Heart right ventricle (tissue), 16 donors: ENCODE measurements at regions not wholly inside any gene's neighbourhood (a gene's known extent, or its start where the extent isn't known, plus 50 kb on each side); places are given as distances from the start of the nearest gene placed in this dataset.

Experiments used
- ATAC-seq, 8 donors: fragments of 200-7000 bp; cut with Tn5 transposase; one replicate each; pipeline ENCODE4 v1.9.1; 2020; ENCODE audit warnings: mild to moderate bottlenecking in 8 of 8, moderate library complexity in 8 of 8, moderate number of reproducible peaks in 1 of 8
- DNase-seq, 2 donors: peaks; one replicate each; pipeline ENCODE4 v3.0.0-alpha.2; 2020
- H3K27ac ChIP-seq, 10 donors: fragments of 200-600 bp; sonication (generic) in 2 of 10; one replicate each; pipeline versions ENCODE4 v1.5.0 to v1.8.0; 2020 to 2022; ENCODE audit warnings: mild to moderate bottlenecking in 3 of 10
- H3K27me3 ChIP-seq, 7 donors: fragments of 200-600 bp; one replicate each; pipeline ENCODE4 v1.8.0; 2021 to 2022; ENCODE audit warnings: mild to moderate bottlenecking in 2 of 7
- H3K36me3 ChIP-seq, 9 donors: fragments of 200-600 bp; sonication (generic) in 1 of 9; one replicate each; pipeline versions ENCODE4 v1.5.0 to v1.8.0; 2020 to 2022; ENCODE audit warnings: mild to moderate bottlenecking in 2 of 9
- H3K4me1 ChIP-seq, 9 donors: fragments of 200-600 bp; sonication (generic) in 1 of 9; one replicate each; pipeline versions ENCODE4 v1.5.0 to v1.8.0; 2020 to 2022; ENCODE audit warnings: mild to moderate bottlenecking in 4 of 9
- H3K4me3 ChIP-seq, 10 donors: fragments of 200-600 bp; sonication (generic) in 2 of 10; one replicate each; pipeline versions ENCODE4 v1.5.0 to v1.8.0; 2020 to 2022; ENCODE audit warnings: mild to moderate bottlenecking in 7 of 10, moderate library complexity in 2 of 10
- H3K9me3 ChIP-seq, 11 donors: fragments of 200-600 bp in 10 of 11; sonication (generic) in 2 of 11; one replicate each; pipeline versions ENCODE4 v1.5.0 to v1.8.0; 2013 to 2022; ENCODE audit warnings: mild to moderate bottlenecking in 2 of 11, control low read depth in 1 of 11, moderate library complexity in 1 of 11
- WGBS, 2 donors: extraction: QIAGEN DNeasy Blood & Tissue Kit; methylation state at CpG; one replicate each; pipeline ENCODE4 v1.1.7; 2013; ENCODE audit warnings: inconsistent platforms in 1 of 2; 5-methylcytosine and 5-hydroxymethylcytosine counted together
- intact Hi-C, 10 donors: fragments of 100-400 bp; cut with DNase I; formaldehyde crosslinking; loops; one replicate each; pipeline versions ENCODE4 v1.11.1 to v1.14.2; 2022
- TF ChIP-seq, protein P1 (sequence below), 9 donors: fragments of 200-600 bp; sonication (generic) in 2 of 9; IDR thresholded peaks; one replicate each; pipeline versions ENCODE4 v1.5.0 to v1.8.0; 2021 to 2022; ENCODE audit warnings: antibody characterized with exemption in 9 of 9, mild to moderate bottlenecking in 5 of 9, moderate library complexity in 1 of 9
- donor health status: Arrhythmogenic right ventricular cardiomyopathy.
- donor health status: ischemic (EF 13 %, LVEDD 7.1; RV severe dilation, severe dysfunction).
- donor health status: healthy with polysubstance abuse.
- donor health status: DM: no; HTN: yes; CAD: no.
- donor health status: DM: no; HTN: no; CAD: no.
- donor health status: ischemic (EF 25% LVEDD 6.9; RV normal size, moderate dysfunction).
- donor health status: ischemic (EF 25% LVEDD 5.7; RV mildly dilated, moderate dysfunction).
- donor health status: healthy.
- donor health status: DM: yes; HTN: yes; CAD: no.
- donor health status: Ischemic cardiomyopathy.
- donor health status: ischemic (EF 35%, LVEDD 5.7; RV mildly dilated, moderate dysfunction).
- donor health status: nonischemic (EF 11% LVEDD 7.7; RV severe dilation, severe dysfunction).
- donor health status: DM: yes; HTN: yes; CAD: no.
- donor health status: PGD.
- donor health status: ischemic (EF 29% LVEDD 5.4; RV normal size, mild dysfunction).
- donor health status: nonischemic (EF 23%, LVEDD 6.1; RV moderate dilation, normal function).

DNA sequence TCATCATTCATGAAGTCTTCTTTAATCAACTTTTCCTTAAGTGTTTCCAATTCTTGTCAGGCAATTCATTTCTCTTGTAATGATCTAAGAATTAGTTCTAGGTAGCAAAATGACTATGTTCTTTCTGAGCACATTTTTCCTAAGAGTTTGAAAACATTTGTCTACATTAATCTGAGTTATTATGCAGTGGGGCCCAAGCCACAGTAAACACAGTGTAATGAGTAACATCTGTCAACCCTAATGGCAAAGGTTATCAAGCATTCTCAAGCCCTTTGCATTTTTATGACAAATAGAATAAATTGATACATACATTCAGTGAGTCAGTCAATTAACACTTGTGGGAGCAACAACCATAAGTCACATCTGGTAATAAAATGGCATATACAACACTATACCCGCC is 106.7 kb upstream of the ZC3H12C start:
- Histone ChIP-seq H3K4me1 (peaks cover 0 to 11% (median 0%) of the 10 kb centered on the region in 9 donors), H3K4me3 (no peak overlapping the region), H3K27ac (no peak overlapping the region), H3K27me3 (no peaks in the 10 kb centered on the region), H3K36me3 (no peaks in the 10 kb centered on the region), H3K9me3 (no peaks in the 10 kb centered on the region)
- DNase-seq (no peak), ATAC-seq (no peak)
- WGBS, 2 donors: 95 to 100% methylated on average over 1 of the region's 1 CpG
- TF ChIP-seq, protein P1, sequence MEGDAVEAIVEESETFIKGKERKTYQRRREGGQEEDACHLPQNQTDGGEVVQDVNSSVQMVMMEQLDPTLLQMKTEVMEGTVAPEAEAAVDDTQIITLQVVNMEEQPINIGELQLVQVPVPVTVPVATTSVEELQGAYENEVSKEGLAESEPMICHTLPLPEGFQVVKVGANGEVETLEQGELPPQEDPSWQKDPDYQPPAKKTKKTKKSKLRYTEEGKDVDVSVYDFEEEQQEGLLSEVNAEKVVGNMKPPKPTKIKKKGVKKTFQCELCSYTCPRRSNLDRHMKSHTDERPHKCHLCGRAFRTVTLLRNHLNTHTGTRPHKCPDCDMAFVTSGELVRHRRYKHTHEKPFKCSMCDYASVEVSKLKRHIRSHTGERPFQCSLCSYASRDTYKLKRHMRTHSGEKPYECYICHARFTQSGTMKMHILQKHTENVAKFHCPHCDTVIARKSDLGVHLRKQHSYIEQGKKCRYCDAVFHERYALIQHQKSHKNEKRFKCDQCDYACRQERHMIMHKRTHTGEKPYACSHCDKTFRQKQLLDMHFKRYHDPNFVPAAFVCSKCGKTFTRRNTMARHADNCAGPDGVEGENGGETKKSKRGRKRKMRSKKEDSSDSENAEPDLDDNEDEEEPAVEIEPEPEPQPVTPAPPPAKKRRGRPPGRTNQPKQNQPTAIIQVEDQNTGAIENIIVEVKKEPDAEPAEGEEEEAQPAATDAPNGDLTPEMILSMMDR (IDR thresholded peaks at IDR 0.05): no peak
- intact Hi-C loops: no loop called here

DNA sequence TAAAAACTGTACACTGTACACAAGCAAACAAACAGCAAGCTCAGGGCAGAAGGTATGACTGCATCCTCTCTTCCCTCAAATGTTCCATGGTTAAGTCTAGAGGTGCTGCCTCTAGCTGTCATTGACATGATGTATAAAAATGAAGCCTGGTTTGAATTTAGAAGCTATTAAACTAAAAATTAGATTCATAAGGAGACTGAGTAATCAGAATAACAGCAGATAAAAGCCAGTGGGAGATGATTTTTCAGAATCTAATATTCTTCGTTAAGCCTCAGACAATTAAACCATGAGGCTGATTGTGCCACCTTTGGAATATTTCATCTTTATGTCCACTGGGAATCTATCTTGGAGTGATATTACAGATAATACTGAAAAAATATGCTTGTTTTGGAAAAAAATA is 101.4 kb upstream of the ZC3H12C start:
- Histone ChIP-seq H3K36me3 (no peaks in the 10 kb centered on the region), H3K4me3 (no peak overlapping the region), H3K9me3 (no peaks in the 10 kb centered on the region), H3K4me1 (no peaks in the 10 kb centered on the region), H3K27me3 (no peaks in the 10 kb centered on the region), H3K27ac (no peak overlapping the region)
- WGBS, 2 donors: 91 to 97% methylated on average over 1 of the region's 1 CpG
- TF ChIP-seq, protein P1 (IDR thresholded peaks at IDR 0.05): no peak
- DNase-seq (no peak), ATAC-seq (no peak)
- intact Hi-C loops: no loop called here

DNA sequence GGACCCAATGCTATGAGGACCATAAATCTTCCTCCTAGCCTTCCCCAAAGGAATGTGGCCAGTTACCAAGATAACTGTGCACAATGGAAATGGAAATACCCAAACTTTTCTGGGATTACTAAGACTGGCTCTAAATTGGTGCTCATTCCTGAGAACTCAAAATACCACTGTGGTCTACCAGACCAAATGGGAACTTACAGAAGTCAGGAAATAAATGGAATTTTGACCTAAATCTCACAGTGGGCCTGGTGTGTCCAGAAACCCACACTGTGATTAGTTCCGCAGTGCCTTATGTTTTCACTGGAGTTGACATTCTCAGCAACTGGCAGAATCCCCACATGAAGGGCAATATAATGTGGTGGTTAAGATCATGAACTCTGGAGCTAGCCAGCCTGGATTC is 99.4 kb upstream of the ZC3H12C start:
- Histone ChIP-seq H3K4me1 (no peaks in the 10 kb centered on the region), H3K9me3 (no peaks in the 10 kb centered on the region), H3K27me3 (no peaks in the 10 kb centered on the region), H3K36me3 (no peaks in the 10 kb centered on the region), H3K27ac (no peak overlapping the region), H3K4me3 (no peak overlapping the region)
- 97 to 98% methylated on average over 1 of the region's 1 CpG for WGBS, 2 donors
- DNase-seq (no peak), ATAC-seq (no peak)
- TF ChIP-seq, protein P1 (IDR thresholded peaks at IDR 0.05): no peak
- intact Hi-C loops: no loop called here

DNA sequence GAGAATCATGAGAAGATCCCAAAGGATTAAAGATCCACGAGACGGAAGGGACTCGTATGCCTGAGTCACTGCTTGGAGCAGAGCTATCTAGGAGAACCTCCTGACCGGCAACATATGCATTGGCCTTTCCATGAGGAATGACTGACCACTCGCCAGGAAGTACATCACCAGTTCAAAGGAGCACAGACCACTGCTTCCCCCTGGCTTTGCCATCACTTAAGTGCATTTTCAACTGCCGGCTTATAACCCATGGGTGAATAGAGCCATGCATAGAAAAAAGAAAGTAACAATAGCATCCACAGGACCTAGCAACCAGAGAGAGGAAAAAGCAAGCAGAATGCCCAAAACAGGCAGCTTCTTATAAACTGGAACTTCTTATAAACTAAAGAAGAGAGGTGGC is 98.3 kb upstream of the ZC3H12C start:
- ATAC-seq (no peak), DNase-seq (no peak)
- no peak overlapping the region for H3K4me3 ChIP-seq
- no peaks in the 10 kb centered on the region for H3K27me3 ChIP-seq
- WGBS, 2 donors: 67 to 81% methylated on average over 6 of the region's 6 CpGs
- TF ChIP-seq, protein P1 (IDR thresholded peaks at IDR 0.05): no peak
- intact Hi-C loops: no loop called here
- H3K27ac ChIP-seq: no peak overlapping the region
- H3K9me3 ChIP-seq: no peaks in the 10 kb centered on the region
- peaks cover 0 to 9% (median 0%) of the 10 kb centered on the region in 9 donors for H3K4me1 ChIP-seq
- no peaks in the 10 kb centered on the region for H3K36me3 ChIP-seq

DNA sequence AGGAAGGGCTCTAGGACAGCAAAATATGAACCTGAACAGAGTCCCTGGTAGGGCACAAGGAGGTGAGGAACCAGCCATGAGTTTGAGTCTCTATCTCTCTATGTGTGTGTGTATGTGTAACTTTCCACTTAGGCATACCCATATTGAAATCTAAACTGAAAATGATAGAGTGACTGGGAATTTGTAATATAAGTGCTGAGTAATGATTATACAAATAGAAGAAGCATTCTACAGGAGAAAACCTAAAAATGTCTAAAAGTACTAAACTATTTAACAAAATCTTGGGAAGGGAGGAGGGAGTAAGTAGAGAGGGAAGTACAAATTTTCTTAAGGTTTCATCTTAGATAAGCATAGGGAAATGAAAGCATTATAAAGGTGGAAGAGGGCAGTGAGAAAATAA is 97.1 kb upstream of the ZC3H12C start:
- H3K4me1 ChIP-seq: peaks cover 0 to 12% (median 0%) of the 10 kb centered on the region in 9 donors
- intact Hi-C loops: no loop called here

More for the DNA sequence above, 97.1 kb upstream of the ZC3H12C start:
- TF ChIP-seq, protein P1 (IDR thresholded peaks at IDR 0.05): no peak
- Histone ChIP-seq H3K4me3 (no peak overlapping the region), H3K36me3 (no peaks in the 10 kb centered on the region), H3K27ac (no peak overlapping the region), H3K27me3 (no peaks in the 10 kb centered on the region), H3K9me3 (no peaks in the 10 kb centered on the region)
- no peak for ATAC-seq
- DNase-seq: no peak
